ENCODE measurements at regions not wholly inside any gene's neighbourhood (a gene's known extent, or its start where the extent isn't known, plus 50 kb on each side); places are given as distances from the start of the nearest gene placed in this dataset.

GRCh38 chr10:20489961-20490360, 407.1 kb downstream of the NEBL start:
- no peak overlapping the region for H3K4me3 ChIP-seq
- FAIRE-seq (no peak), ATAC-seq (no peak), DNase-seq (ENCODE audit: low read depth in 1 of 2, low spot score in 1 of 2) (no peak)
- TF ChIP-seq CHD4 (IDR thresholded peaks at IDR 0.05; ENCODE audit: borderline replicate concordance) (no peak), HMGXB4 (CRISPR knock-in tag; IDR thresholded peaks at IDR 0.05; ENCODE audit: borderline replicate concordance) (no peak), ESRRA (IDR thresholded peaks at IDR 0.05; ENCODE audit: borderline replicate concordance, low read length) (no peak), E2F6 (IDR thresholded peaks at IDR 0.05; ENCODE audit: borderline replicate concordance, low read depth) (no peak), MAZ (IDR thresholded peaks at IDR 0.05; ENCODE audit: borderline replicate concordance, low read depth, low read length) (no peak), GATA3 (IDR thresholded peaks at IDR 0.05; ENCODE audit: borderline replicate concordance) (no peak), EP300 (IDR thresholded peaks at IDR 0.05) (no peak), HOXB5 (CRISPR knock-in tag; IDR thresholded peaks at IDR 0.05) (no peak), JUN (IDR thresholded peaks at IDR 0.05) (no peak), NFE2L2 (conservative IDR thresholded peaks at IDR 0.05; ENCODE audit: low read length) (no peak), HES2 (IDR thresholded peaks at IDR 0.05) (no peak), TFCP2L1 (CRISPR knock-in tag; IDR thresholded peaks at IDR 0.05) (no peak), ZC3H11A (IDR thresholded peaks at IDR 0.05) (no peak), CBX2 (IDR thresholded peaks at IDR 0.05; ENCODE audit: borderline replicate concordance, low read depth) (no peak), HDAC2 (IDR thresholded peaks at IDR 0.05) (no peak), RNF2 (IDR thresholded peaks at IDR 0.05; ENCODE audit: borderline replicate concordance, low read depth) (no peak), HOXA7 (CRISPR knock-in tag; IDR thresholded peaks at IDR 0.05) (no peak)
- H3K4me2 ChIP-seq: no peak overlapping the region
- H3K4me1 ChIP-seq: no peaks in the 10 kb centered on the region
- ChIA-PET POLR2A (no interaction called here), CTCF (no interaction called here)
- H3K27ac ChIP-seq: no peak overlapping the region
- WGBS (ENCODE audit: missing lambda C conversion rate): 0% methylated on average over 4 of the region's 4 CpGs
- H3K9me3 ChIP-seq: no peaks in the 10 kb centered on the region

- POLR2A ChIA-PET: no interaction called here
- 13% methylated on average over 1 of the region's 1 CpG for WGBS (ENCODE audit: missing lambda C conversion rate)
- Histone ChIP-seq H3K4me2 (no peak overlapping the region), H3K4me3 (no peak overlapping the region), H3K27ac (no peak overlapping the region), H3K4me1 (no peaks in the 10 kb centered on the region), H3K9me3 (no peaks in the 10 kb centered on the region)
- CTCF ChIA-PET: no interaction called here
- TF ChIP-seq CBX2 (IDR thresholded peaks at IDR 0.05; ENCODE audit: borderline replicate concordance, low read depth) (no peak), ELK1 (IDR thresholded peaks at IDR 0.05; ENCODE audit: low read depth, low read length) (no peak), POLR2A (IDR thresholded peaks at IDR 0.05; ENCODE audit: low read length) (no peak), FOSL2 (IDR thresholded peaks at IDR 0.05) (no peak), FOSL2 (CRISPR knock-in tag; IDR thresholded peaks at IDR 0.05) (no peak), EHF (CRISPR knock-in tag; IDR thresholded peaks at IDR 0.05) (no peak), JUNB (IDR thresholded peaks at IDR 0.05) (no peak), EP300 (IDR thresholded peaks at IDR 0.05) (no peak), TP53 (CRISPR knock-in tag; IDR thresholded peaks at IDR 0.05) (no peak), RNF2 (IDR thresholded peaks at IDR 0.05; ENCODE audit: borderline replicate concordance, low read depth) (no peak), HOXB13 (CRISPR knock-in tag; IDR thresholded peaks at IDR 0.05; ENCODE audit: low read depth) (no peak)
- TF ChIP-seq, protein P1, sequence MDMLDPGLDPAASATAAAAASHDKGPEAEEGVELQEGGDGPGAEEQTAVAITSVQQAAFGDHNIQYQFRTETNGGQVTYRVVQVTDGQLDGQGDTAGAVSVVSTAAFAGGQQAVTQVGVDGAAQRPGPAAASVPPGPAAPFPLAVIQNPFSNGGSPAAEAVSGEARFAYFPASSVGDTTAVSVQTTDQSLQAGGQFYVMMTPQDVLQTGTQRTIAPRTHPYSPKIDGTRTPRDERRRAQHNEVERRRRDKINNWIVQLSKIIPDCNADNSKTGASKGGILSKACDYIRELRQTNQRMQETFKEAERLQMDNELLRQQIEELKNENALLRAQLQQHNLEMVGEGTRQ (IDR thresholded peaks at IDR 0.05): no peak
- no peak for FAIRE-seq
- ATAC-seq: no peak
- no peak for DNase-seq (ENCODE audit: low read depth in 1 of 2, low spot score in 1 of 2)
Measured at GRCh38 chr10:20486791-20487190, 410.3 kb downstream of the NEBL start.

All from A549 (cell line).